OCI-LY7 (cell line): ENCODE measurements at regions not wholly inside any gene's neighbourhood (a gene's known extent, or its start where the extent isn't known, plus 50 kb on each side); places are given as distances from the start of the nearest gene placed in this dataset.

Source experiments
- BruUV-seq: library from RNA; stranded (reverse); fragments of 400-500 nt; replicated peaks from 2 replicates; lab custom pipeline; 2021; lab: Mats Ljungman, UMichigan
- CTCF ChIA-PET: fragments of 300-600 bp; sonication (Branson Sonifier 250); formaldehyde crosslinking; loops from one replicate; lab custom pipeline; 2022; ENCODE audit warnings: antibody characterized with exemption; ENCODE audit not compliant: unreplicated experiment; lab: Charles Lee
- POLR2A ChIA-PET: fragments of 300-600 bp; sonication (Branson Sonifier 250); formaldehyde crosslinking; loops from one replicate; lab custom pipeline; 2022; ENCODE audit warnings: antibody characterized with exemption; lab: Charles Lee
- DNase-seq: peaks from one replicate; pipeline ENCODE4 v3.0.0-alpha.2; 2015; ENCODE audit warnings: low spot score
- H2AFZ ChIP-seq: fragments of 200-600 bp; sonication (generic), shearing (Covaris generic); 2 replicates; pipeline ENCODE4 v1.6.1; 2014; ENCODE audit warnings: mild to moderate bottlenecking, antibody characterized with exemption, low read length, moderate library complexity
- H3K27ac ChIP-seq: fragments of 200-600 bp; sonication (generic); 2 replicates; pipeline ENCODE4 v1.5.1; 2014; ENCODE audit warnings: mixed run types, low read depth, mild to moderate bottlenecking, moderate library complexity, low read length, inconsistent platforms; ENCODE audit not compliant: poor library complexity, severe bottlenecking
- H3K36me3 ChIP-seq: fragments of 200-600 bp; sonication (generic); 2 replicates; pipeline ENCODE4 v1.6.1; 2014; ENCODE audit warnings: mild to moderate bottlenecking, antibody characterized with exemption, low read length, moderate library complexity, mixed read lengths; ENCODE audit not compliant: insufficient read depth
- H3K4me1 ChIP-seq: fragments of 200-600 bp; sonication (generic); 2 replicates; pipeline ENCODE4 v1.5.1; 2014; ENCODE audit warnings: mild to moderate bottlenecking, low read length; ENCODE audit not compliant: insufficient read depth, poor library complexity, severe bottlenecking
- H3K4me2 ChIP-seq: fragments of 200-600 bp; sonication (generic); 2 replicates; pipeline ENCODE4 v1.6.1; 2014; ENCODE audit warnings: mild to moderate bottlenecking, low read length
- H3K4me3 ChIP-seq: fragments of 200-600 bp; sonication (generic); 2 replicates; pipeline ENCODE4 v1.5.1; 2014; ENCODE audit warnings: mild to moderate bottlenecking, low read depth, low read length; ENCODE audit not compliant: poor library complexity, severe bottlenecking
- H3K79me2 ChIP-seq: fragments of 200-600 bp; sonication (generic); 2 replicates; pipeline ENCODE4 v1.6.1; 2016; ENCODE audit warnings: low read depth, mild to moderate bottlenecking, low read length, moderate library complexity, mixed read lengths; ENCODE audit not compliant: insufficient read depth
- H3K9me2 ChIP-seq: fragments of 200-600 bp; sonication (generic); 2 replicates; pipeline ENCODE4 v1.6.1; 2016; ENCODE audit warnings: mild to moderate bottlenecking, low read length, mixed read lengths; ENCODE audit not compliant: insufficient read depth
- H3K9me3 ChIP-seq: fragments of 200-600 bp; sonication (generic); 2 replicates; pipeline ENCODE4 v1.6.1; 2014; ENCODE audit warnings: mild to moderate bottlenecking, mixed run types, low read length, mixed read lengths
- H4K20me1 ChIP-seq: fragments of 200-600 bp; sonication (generic); 2 replicates; pipeline ENCODE4 v1.6.1; 2014; ENCODE audit warnings: mild to moderate bottlenecking, antibody characterized with exemption, low read length, moderate library complexity, mixed read lengths; ENCODE audit not compliant: insufficient read depth
- EZH2phosphoT487 ChIP-seq: fragments of 200-600 bp; sonication (generic); IDR thresholded peaks from 2 replicates; pipeline ENCODE4 v1.6.1; 2018; ENCODE audit warnings: low read depth, borderline replicate concordance, mild to moderate bottlenecking, mixed run types, antibody characterized with exemption, low read length, moderate library complexity, mixed read lengths
- intact Hi-C: fragments of 100-400 bp; cut with micrococcal nuclease; formaldehyde crosslinking; loops from one replicate; pipeline ENCODE4 v1.10.0; 2022; ENCODE audit not compliant: unreplicated experiment
- TF ChIP-seq, protein P1 (sequence below): fragments of 200-600 bp; sonication (generic); conservative IDR thresholded peaks from 2 replicates; pipeline ENCODE4 v1.5.1; 2014; ENCODE audit warnings: mild to moderate bottlenecking, antibody characterized with exemption, low read length, moderate library complexity, mixed read lengths

DNA sequence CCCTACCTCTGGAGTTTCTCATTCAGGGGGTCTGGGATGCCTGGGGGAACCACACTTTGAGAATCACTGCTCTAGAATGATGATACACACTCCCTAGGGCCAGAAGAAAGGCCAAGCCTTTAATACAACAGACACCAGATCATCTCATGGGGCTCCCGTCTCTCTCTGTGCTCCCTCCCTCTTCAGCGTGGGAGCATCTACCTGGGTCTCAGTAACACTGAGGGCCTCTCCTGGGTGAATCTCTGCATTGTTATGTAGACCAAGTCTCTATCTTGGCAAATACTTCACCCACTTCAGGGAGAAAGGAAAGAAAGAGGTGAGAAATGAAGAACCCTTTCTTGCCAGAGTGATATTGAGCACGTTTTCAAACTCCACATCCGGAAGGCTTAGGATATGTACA, 65.4 kb upstream of the KCNK12 start:
- no peaks in the 10 kb centered on the region for H3K79me2 ChIP-seq
- no TSS peak for BruUV-seq
- intact Hi-C loops: no loop called here
- no peak overlapping the region for H2AFZ ChIP-seq
- H3K36me3 ChIP-seq: no peaks in the 10 kb centered on the region
- H3K9me2 ChIP-seq: no peaks in the 10 kb centered on the region
- peaks cover 12% of the 10 kb centered on the region for H3K4me1 ChIP-seq
- ChIA-PET CTCF (no interaction called here), POLR2A (interaction anchor here (1.5 kb wide), 1 partner anchor 13 kb away, joined by 5 read pairs; no protein-coding TSS in a partner anchor)
- H3K4me3 ChIP-seq: no peak overlapping the region
- H4K20me1 ChIP-seq: no peaks in the 10 kb centered on the region
- TF ChIP-seq, protein P1, sequence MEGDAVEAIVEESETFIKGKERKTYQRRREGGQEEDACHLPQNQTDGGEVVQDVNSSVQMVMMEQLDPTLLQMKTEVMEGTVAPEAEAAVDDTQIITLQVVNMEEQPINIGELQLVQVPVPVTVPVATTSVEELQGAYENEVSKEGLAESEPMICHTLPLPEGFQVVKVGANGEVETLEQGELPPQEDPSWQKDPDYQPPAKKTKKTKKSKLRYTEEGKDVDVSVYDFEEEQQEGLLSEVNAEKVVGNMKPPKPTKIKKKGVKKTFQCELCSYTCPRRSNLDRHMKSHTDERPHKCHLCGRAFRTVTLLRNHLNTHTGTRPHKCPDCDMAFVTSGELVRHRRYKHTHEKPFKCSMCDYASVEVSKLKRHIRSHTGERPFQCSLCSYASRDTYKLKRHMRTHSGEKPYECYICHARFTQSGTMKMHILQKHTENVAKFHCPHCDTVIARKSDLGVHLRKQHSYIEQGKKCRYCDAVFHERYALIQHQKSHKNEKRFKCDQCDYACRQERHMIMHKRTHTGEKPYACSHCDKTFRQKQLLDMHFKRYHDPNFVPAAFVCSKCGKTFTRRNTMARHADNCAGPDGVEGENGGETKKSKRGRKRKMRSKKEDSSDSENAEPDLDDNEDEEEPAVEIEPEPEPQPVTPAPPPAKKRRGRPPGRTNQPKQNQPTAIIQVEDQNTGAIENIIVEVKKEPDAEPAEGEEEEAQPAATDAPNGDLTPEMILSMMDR: no peak
- no peak for TF ChIP-seq EZH2phosphoT487
- H3K27ac ChIP-seq: no peak overlapping the region
- H3K9me3 ChIP-seq: 0 out of 2 replicates have a peak, but pooled peaks cover 5% of the 10 kb centered on the region
- no peak overlapping the region for H3K4me2 ChIP-seq
- no peak for DNase-seq

- Histone ChIP-seq H3K27ac (no peak overlapping the region), H3K79me2 (no peaks in the 10 kb centered on the region), H3K4me2 (no peak overlapping the region), H3K4me3 (no peak overlapping the region), H3K9me2 (no peaks in the 10 kb centered on the region), H2AFZ (no peak overlapping the region), H4K20me1 (no peaks in the 10 kb centered on the region), H3K9me3 (no peaks in the 10 kb centered on the region), H3K36me3 (no peaks in the 10 kb centered on the region), H3K4me1 (peaks cover 7% of the 10 kb centered on the region)
- DNase-seq: no peak
- intact Hi-C loops: no loop called here
- TF ChIP-seq EZH2phosphoT487: no peak
- TF ChIP-seq, protein P1: no peak
- POLR2A ChIA-PET: interaction anchor here (0.5 to 2.2 kb wide), 3 partner anchors 10 to 116 kb away, joined by 4 to 9 read pairs (median 7); no protein-coding TSS in a partner anchor
- no TSS peak for BruUV-seq
- CTCF ChIA-PET: interaction anchor here (0.7 kb wide), 1 partner anchor 10 kb away, joined by 3 read pairs; no protein-coding TSS in a partner anchor
Measured at GRCh38 chr2:47632754-47633153, 62.0 kb upstream of the KCNK12 start.

- no peaks in the 10 kb centered on the region for H3K36me3 ChIP-seq
- no peaks in the 10 kb centered on the region for H4K20me1 ChIP-seq
- H3K79me2 ChIP-seq: no peaks in the 10 kb centered on the region
- no peaks in the 10 kb centered on the region for H3K9me3 ChIP-seq
- TF ChIP-seq EZH2phosphoT487: no peak
- TF ChIP-seq, protein P1: no peak
- H3K4me3 ChIP-seq: no peak overlapping the region
- no peak for DNase-seq
- no peak overlapping the region for H3K27ac ChIP-seq
- BruUV-seq: no TSS peak
- H3K4me1 ChIP-seq: peaks cover 7% of the 10 kb centered on the region
- no peaks in the 10 kb centered on the region for H3K9me2 ChIP-seq
- ChIA-PET CTCF (interaction anchor here (0.6 kb wide), 1 partner anchor 23 kb away, joined by 6 read pairs; no protein-coding TSS in a partner anchor), POLR2A (interaction anchor here (1.5 to 2.2 kb wide), 2 partner anchors 9 to 21 kb away, joined by 7 to 9 read pairs; no protein-coding TSS in a partner anchor)
- intact Hi-C loops: no loop called here
- H3K4me2 ChIP-seq: no peak overlapping the region
- no peak overlapping the region for H2AFZ ChIP-seq
Measured at GRCh38 chr2:47631792-47632398, 61.1 kb upstream of the KCNK12 start.
